Activated CD8-positive, alpha-beta memory T cell treated with anti-CD3 and anti-CD28 coated beads for 36 hours (primary cell): ENCODE measurements at regions not wholly inside any gene's neighbourhood (a gene's known extent, or its start where the extent isn't known, plus 50 kb on each side); places are given as distances from the start of the nearest gene placed in this dataset.
"Not testable (repeated sequence)": the region's sequence is repeated elsewhere in the genome, so short reads cannot be mapped to it uniquely, and the experiment has no call there.

Source experiments
- CTCF ChIA-PET: fragments of 350-600 bp; sonication (Branson Sonifier 250); formaldehyde crosslinking; loops from one replicate; lab custom pipeline; 2021; ENCODE audit warnings: antibody characterized with exemption; lab: Charles Lee
- POLR2A ChIA-PET: fragments of 350-600 bp; sonication (Branson Sonifier 250); formaldehyde crosslinking; loops from one replicate; lab custom pipeline; 2021; ENCODE audit warnings: antibody characterized with exemption; lab: Charles Lee

DNA sequence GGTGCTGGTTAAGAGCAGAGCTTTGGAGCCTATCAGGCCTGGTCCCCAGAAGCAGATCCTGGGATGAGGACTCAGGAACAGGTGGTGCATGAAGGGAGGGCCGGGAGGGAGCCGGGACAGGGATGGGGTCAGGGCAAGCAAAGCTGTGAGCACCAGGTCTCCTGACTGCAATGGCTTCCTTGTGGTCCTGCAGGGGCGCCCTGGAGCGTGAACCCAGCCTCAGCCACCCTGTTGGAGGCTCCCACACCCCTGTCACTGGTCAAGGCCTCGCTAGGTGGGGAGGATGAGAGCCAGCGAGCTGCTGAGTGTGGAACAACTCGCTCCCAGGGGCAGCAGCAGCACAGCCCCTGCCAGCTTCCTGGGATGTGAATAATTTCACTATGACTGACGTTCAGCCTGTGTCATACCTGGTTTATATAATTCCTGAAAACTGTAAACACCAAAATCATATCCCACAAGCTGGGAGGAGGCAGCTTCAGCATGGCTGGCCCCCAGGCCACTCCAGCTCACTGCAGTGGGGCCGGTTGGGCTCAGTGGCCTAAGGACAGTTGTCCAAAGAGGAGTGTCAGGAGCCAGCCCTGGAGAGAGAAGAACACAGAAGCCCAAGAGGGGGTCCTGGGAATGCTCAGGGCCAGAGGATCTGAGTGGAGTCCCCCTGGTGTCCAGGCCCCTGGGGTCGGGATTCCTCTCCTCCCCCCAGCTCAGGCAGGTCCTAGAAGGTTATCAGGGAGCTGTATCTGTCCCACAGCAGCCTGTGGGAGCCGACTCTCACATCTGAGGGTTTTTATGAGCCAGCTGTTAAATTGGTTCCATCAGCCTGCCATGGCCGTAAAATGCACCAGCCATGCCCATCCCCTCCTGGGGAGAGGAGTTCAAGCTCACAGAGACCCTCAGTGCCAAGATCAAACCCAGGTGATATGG is 272.9 kb downstream of the ADGRD1 start:
- CTCF ChIA-PET: no interaction called here
- POLR2A ChIA-PET: no interaction called here

DNA sequence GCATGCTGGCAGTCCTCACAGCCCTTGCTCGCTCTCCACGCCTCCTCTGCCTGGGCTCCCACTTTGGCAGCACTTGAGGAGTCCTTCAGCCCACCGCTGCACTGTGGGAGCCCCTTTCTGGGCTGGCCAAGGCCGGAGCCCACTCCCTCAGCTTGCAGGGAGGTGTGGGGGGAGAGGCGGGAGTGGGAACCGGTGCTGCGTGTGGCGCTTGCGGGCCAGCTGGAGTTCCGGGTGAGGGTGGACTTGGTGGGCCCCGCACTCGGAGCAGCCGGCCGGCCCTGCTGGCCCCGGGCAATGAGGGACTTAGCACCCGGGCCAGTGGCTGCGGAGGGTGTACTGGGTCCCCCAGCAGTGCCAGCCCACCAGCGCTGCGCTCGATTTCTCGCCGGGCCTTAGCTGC is 273.9 kb downstream of the ADGRD1 start:
- POLR2A ChIA-PET, CTCF ChIA-PET: not testable (repeated sequence)

DNA sequence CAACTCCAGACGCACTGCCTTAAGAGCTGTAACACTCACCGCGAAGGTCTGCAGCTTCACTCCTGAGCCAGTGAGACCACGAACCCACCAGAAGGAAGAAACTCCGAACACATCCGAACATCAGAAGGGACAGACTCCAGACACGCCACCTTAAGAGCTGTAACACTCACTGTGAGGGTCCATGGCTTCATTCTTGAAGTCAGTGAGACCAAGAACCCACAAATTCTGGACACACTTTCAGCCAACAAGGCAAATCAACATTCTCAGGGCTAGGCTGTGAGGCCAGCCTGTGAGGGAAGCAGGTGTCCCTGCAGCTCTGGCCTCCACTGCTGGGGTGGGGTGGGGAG is 275.3 kb downstream of the ADGRD1 start:
- POLR2A ChIA-PET, CTCF ChIA-PET: not testable (repeated sequence)

DNA sequence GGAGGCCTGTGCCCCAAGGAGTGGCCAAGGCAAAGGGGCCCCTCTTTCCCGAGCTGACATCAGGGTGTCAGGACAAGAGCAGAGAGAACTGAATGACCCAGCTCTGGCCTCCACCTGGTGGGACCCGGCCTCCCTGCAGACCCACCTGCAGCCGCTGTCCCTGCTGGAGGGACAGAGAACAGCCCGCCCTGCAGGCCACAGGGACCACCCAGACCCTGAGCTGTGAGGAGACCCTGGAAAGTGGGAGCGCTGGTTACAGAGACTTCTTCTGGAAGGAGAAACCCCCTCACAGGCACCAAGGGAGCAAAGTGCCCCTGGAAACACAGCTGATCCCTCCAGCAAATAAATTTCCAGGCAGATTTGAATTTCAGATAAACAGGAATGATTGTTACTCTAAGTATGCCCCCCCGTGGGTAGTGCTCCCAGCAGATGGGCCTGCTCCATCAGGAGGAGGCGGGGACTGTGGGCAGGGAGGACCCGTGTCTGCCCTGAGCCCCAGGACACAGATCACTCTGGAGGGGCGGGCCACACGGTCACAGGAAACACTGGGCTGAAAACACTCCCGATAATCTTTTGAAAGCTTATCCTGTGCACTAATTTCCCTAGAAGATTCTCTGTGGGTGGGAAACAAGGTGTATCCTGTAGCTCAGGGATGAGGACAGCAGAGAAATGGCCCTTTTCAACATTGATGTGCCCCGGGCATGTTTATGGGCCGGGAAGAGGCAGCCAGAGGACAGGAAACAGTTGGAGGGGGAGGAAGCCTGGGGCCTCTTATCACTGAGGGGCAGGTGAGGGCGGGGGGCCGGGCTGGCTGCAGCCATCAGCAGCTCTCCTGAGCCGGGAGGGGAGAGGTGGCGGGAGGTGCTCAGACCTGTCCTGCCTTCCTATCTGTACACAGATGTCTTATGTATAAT is 276.0 kb downstream of the ADGRD1 start:
- ChIA-PET POLR2A (no interaction called here), CTCF (interaction anchor here (0.6 to 0.7 kb wide), 2 partner anchors 80 to 315 kb away, joined by 3 read pairs; no protein-coding TSS in a partner anchor)

DNA sequence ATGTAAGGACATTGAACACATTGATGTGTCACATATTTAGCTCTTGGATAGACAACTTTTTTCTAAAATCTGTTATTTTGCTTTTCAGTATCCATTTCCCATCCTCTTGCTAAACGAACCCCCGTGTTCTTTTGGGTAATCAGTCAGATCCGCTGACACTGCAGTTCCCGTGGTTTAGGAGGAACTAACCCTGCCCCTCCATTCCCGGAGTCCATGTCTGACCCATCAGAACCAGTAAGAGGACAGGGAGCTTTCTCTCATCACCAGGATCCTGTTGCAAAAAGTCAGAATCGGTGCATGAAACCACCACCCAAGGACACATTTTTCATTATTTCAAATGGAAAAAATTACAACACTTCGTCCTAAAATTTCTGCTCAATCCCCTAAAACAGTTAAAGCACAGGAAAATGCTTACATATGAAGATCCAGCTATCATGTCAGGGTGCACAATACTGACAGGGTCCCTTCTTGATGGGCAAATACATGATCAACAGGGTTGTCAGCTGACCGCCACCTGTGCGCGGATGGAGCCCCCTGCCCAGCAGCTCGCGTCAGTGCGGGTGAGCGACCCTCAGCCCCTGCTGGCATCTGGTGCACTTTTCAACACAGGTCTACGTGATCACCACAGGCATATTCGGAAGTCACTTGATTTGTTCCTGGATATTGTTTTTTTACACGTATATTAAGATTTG is 276.8 kb downstream of the ADGRD1 start:
- ChIA-PET POLR2A (no interaction called here), CTCF (interaction anchor here (0.7 kb wide), 1 partner anchor 315 kb away, joined by 3 read pairs; no protein-coding TSS in a partner anchor)

DNA sequence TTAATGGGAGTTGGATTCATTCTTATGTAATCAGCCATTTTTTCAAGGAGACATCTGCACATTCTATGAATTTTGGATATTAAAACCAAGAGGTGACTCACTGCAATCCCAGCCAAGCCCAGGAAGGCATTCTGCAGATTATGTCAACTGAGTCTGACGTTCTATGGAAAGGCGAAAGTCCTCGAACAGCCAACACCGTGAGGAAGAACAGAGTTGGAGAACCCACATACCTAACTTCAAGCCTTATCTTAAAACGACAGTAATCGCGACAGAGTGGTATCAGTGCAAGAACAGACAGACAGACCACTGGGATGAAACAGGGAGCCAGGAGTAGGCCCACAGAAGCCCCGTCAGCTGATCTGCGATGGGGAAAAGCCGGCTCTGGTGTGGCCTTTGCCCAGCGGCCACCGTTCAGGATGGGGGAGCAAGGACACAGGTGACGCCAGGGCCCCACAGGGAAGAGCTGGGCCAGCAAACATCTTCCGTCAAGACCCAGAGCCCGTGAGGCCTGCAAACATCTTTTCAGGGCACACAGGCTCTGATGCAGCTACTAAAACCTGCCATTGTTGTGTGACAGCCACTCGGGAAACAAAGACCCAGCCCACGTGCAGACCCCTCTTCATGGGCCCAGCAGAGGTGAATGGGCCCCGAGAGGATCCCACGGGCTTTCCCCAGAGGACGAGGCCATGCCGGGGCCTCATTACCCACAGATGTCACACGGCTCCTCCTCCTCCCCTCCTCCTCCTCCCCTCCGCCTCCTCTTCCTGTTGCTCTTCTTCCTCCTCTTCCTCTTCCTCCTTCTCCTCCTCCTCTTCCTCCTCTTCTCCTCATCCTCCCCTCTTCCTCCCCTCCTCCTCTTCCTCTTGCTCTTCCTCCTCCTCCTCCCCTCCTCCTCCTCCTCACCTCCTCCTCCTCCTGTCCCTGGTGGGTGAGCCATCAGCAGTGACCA is 277.6 kb downstream of the ADGRD1 start:
- ChIA-PET CTCF (no interaction called here), POLR2A (no interaction called here)

DNA sequence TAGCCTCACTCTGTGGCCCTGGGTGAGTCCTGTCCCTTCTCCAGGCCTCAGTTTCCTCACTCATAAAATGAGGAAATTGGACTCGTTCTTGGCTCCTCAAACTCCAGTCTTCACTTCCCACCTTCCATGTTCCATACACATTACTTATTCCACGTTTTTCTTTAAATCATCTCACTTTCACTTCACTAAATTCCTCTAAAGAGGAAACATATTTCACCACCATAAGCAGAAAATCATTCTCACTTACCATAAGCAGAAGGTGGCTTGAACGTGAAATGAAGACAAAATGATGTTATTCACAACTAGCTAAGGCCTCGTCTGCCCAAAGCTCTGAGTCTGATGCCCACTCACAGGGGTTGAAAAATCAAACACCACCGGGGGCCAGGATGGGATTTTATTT is 278.3 kb downstream of the ADGRD1 start:
- ChIA-PET POLR2A (no interaction called here), CTCF (no interaction called here)

DNA sequence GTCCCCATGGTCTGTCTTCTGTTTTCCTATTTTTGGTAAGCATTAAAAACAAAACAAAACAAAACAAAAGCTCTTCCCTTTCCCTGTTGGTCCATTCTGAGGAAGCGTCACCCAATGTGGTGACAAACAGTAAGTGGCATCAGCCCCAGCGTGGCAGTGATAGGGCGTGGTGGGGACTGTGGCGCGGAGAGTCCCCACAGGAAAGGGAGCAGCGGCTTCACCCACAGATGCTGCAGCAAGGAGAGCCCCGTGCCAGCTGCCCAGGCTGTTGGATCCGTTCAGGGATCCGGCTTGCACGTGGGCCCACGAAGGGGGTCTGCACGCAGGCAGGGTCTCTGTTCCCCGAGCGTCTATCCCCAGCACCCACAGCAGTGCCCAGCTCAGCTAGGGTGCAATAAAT is 279.2 kb downstream of the ADGRD1 start:
- CTCF ChIA-PET, POLR2A ChIA-PET: not testable (repeated sequence)

DNA sequence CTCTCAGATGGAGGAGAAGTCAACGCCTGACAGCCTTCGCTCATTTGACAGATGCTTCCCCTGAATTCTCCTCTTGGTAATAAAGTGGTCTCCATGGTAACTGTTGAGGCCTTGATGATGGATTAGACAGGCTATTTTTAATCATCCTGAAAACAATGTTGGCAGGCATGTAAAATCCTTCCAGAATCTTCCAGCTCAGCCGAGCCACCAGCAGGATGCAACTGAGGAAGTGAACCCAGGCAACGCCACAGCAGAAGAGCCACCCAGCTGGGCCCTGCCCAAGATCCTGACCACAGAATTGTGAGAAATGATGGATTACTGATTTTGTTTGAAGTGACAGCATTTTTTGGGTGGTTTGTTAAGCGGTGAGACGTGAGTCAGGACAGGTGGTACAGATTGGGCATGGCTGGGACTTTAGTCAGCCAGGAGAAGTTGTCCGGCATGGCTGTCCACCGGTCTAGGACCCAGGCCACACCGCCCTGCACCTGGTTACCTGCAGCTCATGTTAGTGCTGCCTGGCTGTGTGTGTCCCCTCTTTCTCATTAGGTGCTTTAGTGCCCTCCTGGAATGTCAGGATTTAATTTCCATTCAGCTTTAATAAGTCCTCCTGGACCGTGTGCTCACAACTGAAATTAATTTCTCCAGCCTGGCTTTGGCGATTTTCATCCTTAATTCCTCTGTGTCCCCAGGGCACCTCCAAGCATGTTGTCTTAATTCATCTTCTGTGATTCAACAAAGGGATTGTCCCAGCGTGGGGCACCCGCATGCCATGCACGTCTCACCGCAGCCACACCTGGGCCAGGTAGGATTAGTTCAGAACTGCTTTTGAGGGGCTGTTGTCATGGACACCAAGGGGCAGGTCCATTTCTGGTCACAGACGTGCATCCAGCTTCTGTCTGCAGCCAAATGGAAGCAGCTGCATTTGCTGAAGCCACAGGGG is 280.4 kb downstream of the ADGRD1 start:
- POLR2A ChIA-PET, CTCF ChIA-PET: not testable (repeated sequence)

DNA sequence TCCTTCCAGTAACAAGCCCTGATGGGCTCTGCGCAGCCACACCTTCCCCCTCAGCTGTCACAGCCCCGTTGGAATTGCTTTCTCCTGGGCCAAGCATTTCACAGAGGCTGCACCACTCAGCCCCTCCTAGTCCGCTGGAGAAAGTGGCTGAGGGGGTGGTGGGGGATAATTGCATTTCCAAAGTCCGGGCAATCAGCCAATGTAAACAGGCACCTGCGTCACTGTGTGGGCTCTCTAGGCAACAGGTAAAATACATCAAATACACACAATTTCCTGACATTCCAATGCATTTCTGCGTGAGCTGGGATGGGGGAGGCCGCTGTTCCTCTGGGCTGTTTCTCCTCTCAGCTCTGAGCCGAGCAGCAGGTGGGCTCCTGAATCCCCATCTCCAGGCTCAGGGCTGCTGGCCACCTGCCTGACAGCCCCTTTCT is 281.1 kb downstream of the ADGRD1 start:
- CTCF ChIA-PET, POLR2A ChIA-PET: not testable (repeated sequence)

DNA sequence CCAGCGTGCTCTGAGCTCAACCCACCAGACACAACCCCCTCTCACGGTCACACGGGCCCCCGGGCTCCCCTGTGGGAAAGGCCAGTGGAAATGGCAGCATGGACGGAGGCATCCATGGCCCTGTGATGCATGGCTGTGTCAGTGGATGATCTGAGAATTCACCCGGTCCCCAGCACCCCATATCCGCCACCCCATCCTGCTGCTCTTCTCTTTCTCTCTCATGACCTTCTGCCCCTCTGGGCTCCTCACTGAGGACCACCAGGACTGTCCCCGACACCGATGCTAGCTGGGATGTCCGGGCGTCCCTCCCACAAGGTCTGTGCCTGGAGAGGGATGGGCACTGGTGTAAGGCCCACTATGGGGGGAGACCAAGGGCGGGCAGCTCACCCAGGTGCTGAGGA is 282.2 kb downstream of the ADGRD1 start:
- ChIA-PET POLR2A (no interaction called here), CTCF (no interaction called here)

DNA sequence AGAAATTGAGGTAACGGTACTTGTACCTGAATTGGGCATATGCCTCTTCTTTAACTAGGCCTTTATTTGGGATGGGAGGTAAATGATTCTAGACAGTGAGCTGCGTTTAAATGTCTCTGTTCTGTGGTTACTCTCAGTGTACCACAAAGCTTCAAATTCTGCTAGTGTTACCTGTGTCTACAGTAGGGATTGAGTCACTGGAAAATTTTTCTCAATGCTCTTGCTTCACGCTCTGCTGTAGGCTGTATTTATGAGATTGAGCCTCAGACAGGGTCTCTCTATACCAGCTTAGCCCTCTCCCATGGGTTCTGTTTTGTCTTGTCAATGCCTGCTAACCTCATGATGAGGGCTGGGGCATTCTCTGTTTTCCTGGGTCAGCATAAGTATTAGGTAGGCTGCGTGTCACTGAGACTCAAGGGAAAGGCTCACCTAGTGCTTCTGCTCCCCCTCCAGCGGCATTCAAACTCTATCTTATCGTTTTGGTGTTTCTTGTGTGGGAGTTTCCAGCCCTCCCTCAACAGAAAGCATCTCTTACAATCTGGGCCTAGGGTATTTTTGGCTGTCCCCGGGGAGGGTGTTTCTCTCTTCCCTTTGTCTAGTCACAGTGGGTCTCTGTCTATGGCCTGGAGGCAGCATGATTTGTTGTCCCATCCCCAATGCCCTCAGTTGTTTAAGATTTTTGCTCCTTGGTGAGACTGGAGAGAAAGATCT is 285.8 kb downstream of the ADGRD1 start:
- ChIA-PET POLR2A (no interaction called here), CTCF (no interaction called here)

DNA sequence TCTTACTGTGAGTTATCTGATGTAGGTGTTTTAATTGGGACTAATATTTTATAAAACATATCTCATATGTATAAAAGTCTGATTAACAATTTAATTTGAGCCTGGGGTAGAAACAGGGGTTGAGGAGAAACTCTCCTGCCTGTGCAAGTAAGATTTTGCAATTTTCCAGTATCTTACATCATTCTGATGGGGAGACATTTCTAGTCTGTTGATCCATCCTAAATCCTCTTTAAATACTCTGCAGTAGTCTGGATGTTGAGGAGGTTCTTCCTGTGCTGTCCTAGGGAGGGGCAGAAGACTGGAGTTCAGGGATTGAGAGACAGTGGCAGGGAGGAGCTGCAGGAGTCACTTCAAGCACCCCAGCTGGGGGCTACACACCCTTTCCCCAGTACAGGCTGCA is 287.8 kb downstream of the ADGRD1 start:
- ChIA-PET POLR2A (no interaction called here), CTCF (no interaction called here)

DNA sequence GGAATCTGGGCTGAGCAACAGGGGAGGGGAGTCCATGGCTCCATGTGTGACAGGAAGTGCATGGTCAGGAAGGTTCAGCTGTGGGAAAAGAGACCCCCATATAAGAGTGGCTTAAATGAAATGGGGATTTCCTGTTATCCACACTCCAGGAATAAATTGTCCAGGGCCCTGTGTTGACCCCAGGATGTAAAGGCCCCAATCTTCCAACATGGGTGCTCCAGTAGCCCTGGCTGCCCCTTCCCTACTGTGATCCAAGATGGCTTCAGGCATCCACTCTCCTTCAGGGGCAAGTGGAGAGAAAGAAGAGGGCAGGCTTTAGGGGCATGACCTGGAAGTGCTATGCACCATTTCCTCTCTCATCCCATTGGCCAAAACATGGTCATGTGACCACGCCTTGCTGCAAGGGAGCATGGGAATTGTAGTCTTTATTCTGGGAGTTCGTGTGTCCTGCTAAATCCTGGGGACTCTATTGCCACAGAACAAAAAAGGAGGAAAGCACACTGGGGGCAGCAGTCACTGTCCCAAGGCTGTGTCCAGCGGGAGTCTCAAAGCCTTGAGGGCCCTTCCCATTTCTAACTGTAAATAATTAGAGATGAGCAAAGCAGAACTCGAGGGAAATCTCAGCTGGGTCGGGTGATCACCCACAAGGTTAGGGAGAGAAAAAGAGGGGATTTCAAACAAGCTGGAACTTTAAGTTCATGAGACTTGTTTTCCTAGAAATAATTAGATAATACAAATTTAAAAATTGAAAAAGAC is 289.2 kb downstream of the ADGRD1 start:
- CTCF ChIA-PET: no interaction called here
- POLR2A ChIA-PET: no interaction called here

DNA sequence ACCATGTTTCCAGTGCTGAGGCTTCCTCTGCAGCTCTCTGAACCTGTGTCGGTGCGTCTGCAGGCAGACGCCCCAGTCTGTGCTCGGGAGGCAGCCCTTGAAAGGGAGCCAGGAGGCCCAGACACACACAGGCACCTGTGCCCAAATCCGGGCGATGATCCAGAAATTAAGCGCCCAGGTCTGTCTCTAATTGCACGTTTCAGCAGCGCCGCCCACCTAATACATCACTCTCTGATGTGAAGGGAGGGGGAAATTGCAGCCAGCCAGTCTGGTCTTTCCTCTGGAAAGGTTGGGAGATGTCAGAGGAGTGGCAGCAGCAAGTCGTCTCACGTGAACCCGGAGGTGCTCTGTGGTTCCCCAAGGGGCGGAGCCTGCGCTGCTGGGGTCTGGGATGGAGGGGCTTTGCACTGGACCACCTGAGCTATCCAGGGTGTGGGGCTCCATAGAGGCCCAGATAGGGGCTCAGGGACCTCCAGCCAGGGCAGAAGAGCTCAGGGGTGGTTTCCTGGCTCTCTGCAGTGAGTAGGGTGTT is 290.5 kb downstream of the ADGRD1 start:
- POLR2A ChIA-PET, CTCF ChIA-PET: not testable (repeated sequence)

DNA sequence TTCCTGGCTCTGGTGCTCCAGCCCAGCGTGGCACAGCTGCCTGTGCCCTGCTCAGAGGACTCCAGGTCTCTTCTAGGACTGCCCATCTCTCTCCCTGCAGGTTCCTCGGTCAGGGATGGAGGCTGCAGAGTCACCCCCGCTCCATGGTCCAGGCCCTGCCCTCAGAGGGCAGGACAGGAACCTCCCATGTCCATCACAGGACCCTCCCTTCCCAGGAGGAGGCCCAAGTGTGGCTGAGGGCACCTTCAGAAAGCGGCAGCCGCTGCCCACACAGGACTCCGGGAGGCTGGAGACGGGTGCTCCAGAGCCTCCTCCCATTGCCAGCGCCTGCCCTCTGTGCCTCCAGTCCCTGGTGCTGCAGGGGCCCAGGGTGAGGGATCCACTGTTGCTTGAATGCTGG is 291.5 kb downstream of the ADGRD1 start:
- CTCF ChIA-PET: not testable (repeated sequence)
- POLR2A ChIA-PET: interaction anchor here (0.6 kb wide), 1 partner anchor 684 kb away, joined by 3 read pairs; no protein-coding TSS in a partner anchor
